Keratinocyte (primary cell): ENCODE measurements at regions not wholly inside any gene's neighbourhood (a gene's known extent, or its start where the extent isn't known, plus 50 kb on each side); places are given as distances from the start of the nearest gene placed in this dataset.
A peak's percentile ranks its signal among the peaks of the same experiment; 100 is the strongest.

ENCODE experiments used
- DNase-seq: peaks from one replicate; pipeline ENCODE4 v3.0.0-alpha.2; 2011; ENCODE audit warnings: low read depth, missing footprints, low spot score
- FAIRE-seq: peaks from 2 replicates; lab custom pipeline; 2011; peaks lifted over from hg19 to GRCh38; lab: Jason Lieb, UNC
- H2AFZ ChIP-seq: 2 replicates; pipeline ENCODE4 v1.6.0; 2012; ENCODE audit warnings: low read length, control low read depth, inconsistent platforms; ENCODE audit not compliant: control insufficient read depth
- H3K27ac ChIP-seq: 2 replicates; pipeline ENCODE4 v1.5.1; 2011; ENCODE audit warnings: low read length; ENCODE audit not compliant: control insufficient read depth, insufficient read depth
- H3K27me3 ChIP-seq: 3 replicates; pipeline ENCODE4 v1.6.0; 2011; ENCODE audit warnings: low read length; ENCODE audit not compliant: control insufficient read depth, insufficient read depth; ENCODE audit errors: extremely low read depth
- H3K36me3 ChIP-seq, 2 experiments: 2 replicates in 1 of 2; 3 replicates in 1 of 2; pipeline ENCODE4 v1.5.1; 2011; ENCODE audit warnings: low read length in 2 of 2, mild to moderate bottlenecking in 1 of 2; ENCODE audit not compliant: control insufficient read depth in 2 of 2, insufficient read depth in 2 of 2; ENCODE audit errors: extremely low read depth in 1 of 2
- H3K4me1 ChIP-seq: 3 replicates; pipeline ENCODE4 v1.5.1; 2011; ENCODE audit warnings: low read length; ENCODE audit not compliant: control insufficient read depth, insufficient read depth; ENCODE audit errors: extremely low read depth
- H3K4me2 ChIP-seq: 3 replicates; pipeline ENCODE4 v1.6.0; 2011; ENCODE audit warnings: low read depth, low read length; ENCODE audit not compliant: control insufficient read depth, insufficient read depth; ENCODE audit errors: extremely low read depth
- H3K4me3 ChIP-seq, 3 experiments: fragments of 200-600 bp in 1 of 3; sonication (generic) in 1 of 3; 2 replicates in 2 of 3; 3 replicates in 1 of 3; pipeline ENCODE4 v1.5.1; 2011 to 2016; ENCODE audit warnings: low read length in 3 of 3, mild to moderate bottlenecking in 3 of 3, control low read depth in 2 of 3, inconsistent platforms in 1 of 3, low read depth in 1 of 3, mixed read lengths in 1 of 3, mixed run types in 1 of 3, moderate library complexity in 1 of 3; ENCODE audit not compliant: control insufficient read depth in 2 of 3, insufficient read depth in 2 of 3; ENCODE audit errors: extremely low read depth in 1 of 3
- H3K79me2 ChIP-seq: 2 replicates; pipeline ENCODE4 v1.6.0; 2012; ENCODE audit warnings: low read length; ENCODE audit not compliant: control insufficient read depth, insufficient read depth
- H3K9ac ChIP-seq: 3 replicates; pipeline ENCODE4 v1.6.0; 2011; ENCODE audit warnings: low read length; ENCODE audit not compliant: control insufficient read depth, insufficient read depth; ENCODE audit errors: extremely low read depth
- H3K9me1 ChIP-seq: 3 replicates; pipeline ENCODE4 v1.6.0; 2011; ENCODE audit warnings: low read length; ENCODE audit not compliant: control insufficient read depth, insufficient read depth; ENCODE audit errors: extremely low read depth
- H3K9me3 ChIP-seq: 2 replicates; pipeline ENCODE4 v1.5.1; 2012; ENCODE audit warnings: low read depth, low read length; ENCODE audit not compliant: control insufficient read depth
- H4K20me1 ChIP-seq: 3 replicates; pipeline ENCODE4 v1.6.0; 2011; ENCODE audit warnings: low read length; ENCODE audit not compliant: control insufficient read depth, insufficient read depth; ENCODE audit errors: extremely low read depth
- CTCF ChIP-seq, 3 experiments: IDR thresholded peaks in 1 of 3; conservative IDR thresholded peaks in 1 of 3; optimal IDR thresholded peaks in 1 of 3; 2 replicates in 2 of 3; 3 replicates in 1 of 3; pipeline versions ENCODE3 to v1.5.1; 2011; ENCODE audit warnings: low read length in 3 of 3, mild to moderate bottlenecking in 3 of 3, moderate library complexity in 2 of 3, control low read depth in 1 of 3, inconsistent platforms in 1 of 3; ENCODE audit not compliant: insufficient read depth in 2 of 3; ENCODE audit errors: extremely low read depth in 1 of 3
- EZH2 ChIP-seq: IDR thresholded peaks from one replicate; pipeline ENCODE4 v1.6.1; 2012; ENCODE audit warnings: inconsistent platforms, mild to moderate bottlenecking, low read length, moderate library complexity
- dilution Hi-C: fragments of 300-500 bp; cut with MboI; formaldehyde crosslinking; loops from one replicate; pipeline ENCODE4 v1.7.0; 2020; ENCODE audit warnings: low sequenced_read_pairs; ENCODE audit not compliant: extremely low pct_ligation_motif_present

- no peaks in the 10 kb centered on the region for H4K20me1 ChIP-seq
- dilution Hi-C loops: no loop called here
- H3K4me3 ChIP-seq: peak overlapping the region in 1 of 3 experiments; percentile 12
- H3K4me2 ChIP-seq: peak overlapping the region; percentile 46
- H3K79me2 ChIP-seq: no peaks in the 10 kb centered on the region
- no peaks in the 10 kb centered on the region for H3K9me3 ChIP-seq
- H3K27me3 ChIP-seq: no peaks in the 10 kb centered on the region
- H3K27ac ChIP-seq: no peak overlapping the region
- peak; percentile 86 for FAIRE-seq
- peak; percentile 23 for DNase-seq
- peak overlapping the region; percentile 38 for H2AFZ ChIP-seq
- H3K9ac ChIP-seq: no peak overlapping the region
- no peaks in the 10 kb centered on the region for H3K9me1 ChIP-seq
- TF ChIP-seq CTCF (optimal IDR thresholded peaks at IDR 0.05 in 1 of 3, IDR thresholded peaks at IDR 0.05 in 1 of 3, conservative IDR thresholded peaks at IDR 0.05 in 1 of 3; ENCODE audit: extremely low read depth in 1 of 3, insufficient read depth in 2 of 3, low read length in 3 of 3) (no peak), EZH2 (no peak)
- H3K4me1 ChIP-seq: peaks cover 13% of the 10 kb centered on the region
- no peaks in the 10 kb centered on the region for H3K36me3 ChIP-seq
These were observed 118.0 kb downstream of the OTUD1 start for GRCh38 chr10:23556727-23557440.

- Histone ChIP-seq H3K4me2 (no peak overlapping the region), H3K9me3 (no peaks in the 10 kb centered on the region), H3K9me1 (no peaks in the 10 kb centered on the region), H3K79me2 (no peaks in the 10 kb centered on the region), H3K4me3 (no peak overlapping the region), H4K20me1 (no peaks in the 10 kb centered on the region), H3K9ac (no peak overlapping the region), H3K36me3 (no peaks in the 10 kb centered on the region), H3K4me1 (peaks cover 13% of the 10 kb centered on the region), H2AFZ (no peak overlapping the region), H3K27ac (no peak overlapping the region), H3K27me3 (no peaks in the 10 kb centered on the region)
- no peak for DNase-seq
- no peak for TF ChIP-seq CTCF (optimal IDR thresholded peaks at IDR 0.05 in 1 of 3, IDR thresholded peaks at IDR 0.05 in 1 of 3, conservative IDR thresholded peaks at IDR 0.05 in 1 of 3; ENCODE audit: extremely low read depth in 1 of 3, insufficient read depth in 2 of 3, low read length in 3 of 3)
- TF ChIP-seq EZH2: no peak
- no peak for FAIRE-seq
- dilution Hi-C loops: no loop called here
These were observed 118.9 kb downstream of the OTUD1 start for GRCh38 chr10:23557777-23558176.
